Esophagus muscularis mucosa (tissue), 3 donors: ENCODE measurements at regions not wholly inside any gene's neighbourhood (a gene's known extent, or its start where the extent isn't known, plus 50 kb on each side); places are given as distances from the start of the nearest gene placed in this dataset.

Experiments
- POLR2A ChIP-seq: fragments of 450-650 bp; IDR thresholded peaks from one replicate; pipeline ENCODE4 v1.6.1; 2017; ENCODE audit warnings: antibody characterized with exemption, moderate library complexity, mild to moderate bottlenecking, low read depth
- POLR2AphosphoS5 ChIP-seq, 2 donors: sonication (generic); formaldehyde crosslinking; IDR thresholded peaks; one replicate each; pipeline ENCODE4 v1.6.1; 2017; ENCODE audit warnings: antibody characterized with exemption in 2 of 2
- TF ChIP-seq, protein P1 (sequence below), 3 experiments: fragments of 200-600 bp in 2 of 3; fragments of 450-650 bp in 1 of 3; sonication (generic) in 2 of 3; IDR thresholded peaks; one replicate each; pipeline ENCODE4 v1.5.1; 2017 to 2019; ENCODE audit warnings: antibody characterized with exemption in 3 of 3, mild to moderate bottlenecking in 2 of 3, moderate library complexity in 1 of 3

DNA sequence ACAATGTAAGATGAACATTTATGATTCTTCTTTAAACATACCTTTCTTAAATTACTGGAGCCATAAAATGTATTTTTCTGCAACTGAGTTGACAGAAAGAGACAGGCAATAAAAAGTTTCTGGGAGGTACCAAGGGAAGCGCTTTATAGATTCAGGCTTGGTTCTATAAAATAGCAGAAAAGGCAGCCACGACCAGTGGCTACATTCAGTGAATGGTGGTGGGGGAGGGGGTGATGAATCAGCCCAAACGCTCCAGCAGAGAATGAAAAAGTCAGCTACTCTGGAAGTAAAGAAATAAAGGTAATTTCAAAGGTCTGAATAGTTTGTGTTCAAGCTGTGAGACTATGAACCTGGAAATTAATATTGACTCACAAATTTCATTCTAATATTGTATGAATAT lies 456.1 kb downstream of the KCTD8 start:
- TF ChIP-seq, protein P1, sequence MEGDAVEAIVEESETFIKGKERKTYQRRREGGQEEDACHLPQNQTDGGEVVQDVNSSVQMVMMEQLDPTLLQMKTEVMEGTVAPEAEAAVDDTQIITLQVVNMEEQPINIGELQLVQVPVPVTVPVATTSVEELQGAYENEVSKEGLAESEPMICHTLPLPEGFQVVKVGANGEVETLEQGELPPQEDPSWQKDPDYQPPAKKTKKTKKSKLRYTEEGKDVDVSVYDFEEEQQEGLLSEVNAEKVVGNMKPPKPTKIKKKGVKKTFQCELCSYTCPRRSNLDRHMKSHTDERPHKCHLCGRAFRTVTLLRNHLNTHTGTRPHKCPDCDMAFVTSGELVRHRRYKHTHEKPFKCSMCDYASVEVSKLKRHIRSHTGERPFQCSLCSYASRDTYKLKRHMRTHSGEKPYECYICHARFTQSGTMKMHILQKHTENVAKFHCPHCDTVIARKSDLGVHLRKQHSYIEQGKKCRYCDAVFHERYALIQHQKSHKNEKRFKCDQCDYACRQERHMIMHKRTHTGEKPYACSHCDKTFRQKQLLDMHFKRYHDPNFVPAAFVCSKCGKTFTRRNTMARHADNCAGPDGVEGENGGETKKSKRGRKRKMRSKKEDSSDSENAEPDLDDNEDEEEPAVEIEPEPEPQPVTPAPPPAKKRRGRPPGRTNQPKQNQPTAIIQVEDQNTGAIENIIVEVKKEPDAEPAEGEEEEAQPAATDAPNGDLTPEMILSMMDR (IDR thresholded peaks at IDR 0.05) = no peak
- no peak for TF ChIP-seq POLR2A
- TF ChIP-seq POLR2AphosphoS5 (IDR thresholded peaks at IDR 0.05) = no peak
